SJCRH30 (cell line): ENCODE measurements at regions not wholly inside any gene's neighbourhood (a gene's known extent, or its start where the extent isn't known, plus 50 kb on each side); places are given as distances from the start of the nearest gene placed in this dataset.
A peak's percentile ranks its signal among the peaks of the same experiment; 100 is the strongest.
"Not testable (repeated sequence)": the region's sequence is repeated elsewhere in the genome, so short reads cannot be mapped to it uniquely, and the experiment has no call there.

Experiments used
- DNase-seq, 2 experiments: peaks; one replicate each; pipeline ENCODE4 v3.0.0-alpha.2; 2015 to 2020
- H3K27ac ChIP-seq: fragments of 250-450 bp; sonication (Bioruptor Pico); 2 replicates; pipeline ENCODE4 v1.5.1; 2020; ENCODE audit warnings: mild to moderate bottlenecking, moderate library complexity
- H3K27me3 ChIP-seq: fragments of 250-450 bp; sonication (Bioruptor Pico); 2 replicates; pipeline ENCODE4 v1.5.1; 2020; ENCODE audit warnings: mild to moderate bottlenecking, moderate library complexity
- H3K36me3 ChIP-seq: fragments of 250-450 bp; sonication (Bioruptor Pico); 2 replicates; pipeline ENCODE4 v1.5.1; 2020; ENCODE audit warnings: mild to moderate bottlenecking, moderate library complexity
- H3K4me1 ChIP-seq: fragments of 250-450 bp; sonication (Bioruptor Pico); 2 replicates; pipeline ENCODE4 v1.5.1; 2020; ENCODE audit warnings: mild to moderate bottlenecking, moderate library complexity
- H3K4me3 ChIP-seq: fragments of 250-450 bp; sonication (Bioruptor Pico); 2 replicates; pipeline ENCODE4 v1.5.1; 2020; ENCODE audit warnings: mild to moderate bottlenecking, moderate library complexity
- H3K9me3 ChIP-seq: fragments of 250-450 bp; sonication (Bioruptor Pico); replicated peaks from 2 replicates; pipeline ENCODE4 v1.5.1; 2020; ENCODE audit warnings: mild to moderate bottlenecking, moderate library complexity

- no peak for DNase-seq
- Histone ChIP-seq H3K4me1 (no peaks in the 10 kb centered on the region), H3K27ac (no peak overlapping the region), H3K9me3 (no peaks in the 10 kb centered on the region), H3K4me3 (no peak overlapping the region), H3K36me3 (no peaks in the 10 kb centered on the region), H3K27me3 (no peaks in the 10 kb centered on the region)
Observed at GRCh38 chr6:53426117-53426516, 77.4 kb upstream of the ELOVL5 start.

GRCh38 chr6:53424976-53425718, 76.4 kb upstream of the ELOVL5 start:
- no peaks in the 10 kb centered on the region for H3K4me1 ChIP-seq
- H3K27me3 ChIP-seq, result no peaks in the 10 kb centered on the region
- DNase-seq, result no peak
- no peaks in the 10 kb centered on the region for H3K9me3 ChIP-seq
- no peak overlapping the region for H3K4me3 ChIP-seq
- H3K27ac ChIP-seq, result no peak overlapping the region
- no peaks in the 10 kb centered on the region for H3K36me3 ChIP-seq

- Histone ChIP-seq H3K4me1 (no peaks in the 10 kb centered on the region), H3K9me3 (no peaks in the 10 kb centered on the region), H3K4me3 (no peak overlapping the region), H3K27me3 (no peaks in the 10 kb centered on the region), H3K36me3 (no peaks in the 10 kb centered on the region), H3K27ac (no peak overlapping the region)
- DNase-seq, result no peak
Observed at GRCh38 chr6:53424300-53424699, 75.5 kb upstream of the ELOVL5 start.

GRCh38 chr6:53423560-53423959, 74.8 kb upstream of the ELOVL5 start:
- not testable (repeated sequence) for H3K27me3 ChIP-seq, H3K27ac ChIP-seq, DNase-seq, H3K4me3 ChIP-seq, H3K4me1 ChIP-seq, H3K36me3 ChIP-seq, H3K9me3 ChIP-seq

GRCh38 chr6:53419026-53419425, 70.3 kb upstream of the ELOVL5 start:
- no peaks in the 10 kb centered on the region for H3K27me3 ChIP-seq
- H3K27ac ChIP-seq, result no peak overlapping the region
- no peak for DNase-seq
- no peaks in the 10 kb centered on the region for H3K9me3 ChIP-seq
- H3K4me1 ChIP-seq, result no peaks in the 10 kb centered on the region
- no peaks in the 10 kb centered on the region for H3K36me3 ChIP-seq
- H3K4me3 ChIP-seq, result no peak overlapping the region

- no peak for DNase-seq
- no peaks in the 10 kb centered on the region for H3K36me3 ChIP-seq
- no peaks in the 10 kb centered on the region for H3K27me3 ChIP-seq
- no peaks in the 10 kb centered on the region for H3K9me3 ChIP-seq
- no peak overlapping the region for H3K27ac ChIP-seq
- H3K4me3 ChIP-seq, result no peak overlapping the region
- no peaks in the 10 kb centered on the region for H3K4me1 ChIP-seq
Observed at GRCh38 chr6:53418288-53418687, 69.5 kb upstream of the ELOVL5 start.

GRCh38 chr6:53417141-53417540, 68.4 kb upstream of the ELOVL5 start:
- no peaks in the 10 kb centered on the region for H3K27me3 ChIP-seq

GRCh38 chr6:53413326-53413725, 64.6 kb upstream of the ELOVL5 start:
- Histone ChIP-seq H3K9me3 (no peaks in the 10 kb centered on the region), H3K36me3 (no peaks in the 10 kb centered on the region), H3K27me3 (no peaks in the 10 kb centered on the region), H3K27ac (no peak overlapping the region), H3K4me1 (no peaks in the 10 kb centered on the region), H3K4me3 (no peak overlapping the region)
- DNase-seq, result no peak

More at GRCh38 chr6:53417141-53417540, 68.4 kb upstream of the ELOVL5 start:
- no peak overlapping the region for H3K27ac ChIP-seq
- H3K4me3 ChIP-seq, result no peak overlapping the region
- H3K4me1 ChIP-seq, result no peaks in the 10 kb centered on the region
- no peaks in the 10 kb centered on the region for H3K9me3 ChIP-seq
- H3K36me3 ChIP-seq, result no peaks in the 10 kb centered on the region
- DNase-seq, result no peak

GRCh38 chr6:53412751-53413150, 64.0 kb upstream of the ELOVL5 start:
- Histone ChIP-seq H3K9me3 (no peaks in the 10 kb centered on the region), H3K27me3 (no peaks in the 10 kb centered on the region), H3K4me3 (no peak overlapping the region), H3K4me1 (no peaks in the 10 kb centered on the region), H3K36me3 (no peaks in the 10 kb centered on the region), H3K27ac (no peak overlapping the region)
- DNase-seq, result no peak

GRCh38 chr6:53412021-53412715, 63.4 kb upstream of the ELOVL5 start:
- no peak for DNase-seq
- H3K9me3 ChIP-seq, result no peaks in the 10 kb centered on the region
- H3K36me3 ChIP-seq, result no peaks in the 10 kb centered on the region
- no peaks in the 10 kb centered on the region for H3K27me3 ChIP-seq
- no peaks in the 10 kb centered on the region for H3K4me1 ChIP-seq
- H3K4me3 ChIP-seq, result no peak overlapping the region
- H3K27ac ChIP-seq, result no peak overlapping the region

GRCh38 chr6:53411451-53411850, 62.7 kb upstream of the ELOVL5 start:
- Histone ChIP-seq H3K27me3 (no peaks in the 10 kb centered on the region), H3K9me3 (no peaks in the 10 kb centered on the region), H3K4me1 (no peaks in the 10 kb centered on the region), H3K4me3 (no peak overlapping the region), H3K27ac (no peak overlapping the region), H3K36me3 (no peaks in the 10 kb centered on the region)
- peak in 1 of 2 experiments; percentile 11 for DNase-seq

GRCh38 chr6:53410508-53411258, 61.9 kb upstream of the ELOVL5 start:
- Histone ChIP-seq H3K9me3 (no peaks in the 10 kb centered on the region), H3K4me3 (no peak overlapping the region), H3K27ac (no peak overlapping the region), H3K4me1 (no peaks in the 10 kb centered on the region), H3K36me3 (no peaks in the 10 kb centered on the region), H3K27me3 (no peaks in the 10 kb centered on the region)
- DNase-seq, result peak; percentile 11 to 50

GRCh38 chr6:53408826-53409225, 60.1 kb upstream of the ELOVL5 start:
- no peak overlapping the region for H3K4me3 ChIP-seq
- H3K9me3 ChIP-seq, result no peaks in the 10 kb centered on the region
- H3K27me3 ChIP-seq, result no peaks in the 10 kb centered on the region
- H3K27ac ChIP-seq, result no peak overlapping the region
- no peak for DNase-seq
- no peaks in the 10 kb centered on the region for H3K36me3 ChIP-seq
- H3K4me1 ChIP-seq, result no peaks in the 10 kb centered on the region

- no peaks in the 10 kb centered on the region for H3K27me3 ChIP-seq
- H3K27ac ChIP-seq, result no peak overlapping the region
- DNase-seq, result no peak
- no peak overlapping the region for H3K4me3 ChIP-seq
- H3K9me3 ChIP-seq, result no peaks in the 10 kb centered on the region
- H3K4me1 ChIP-seq, result no peaks in the 10 kb centered on the region
- H3K36me3 ChIP-seq, result no peaks in the 10 kb centered on the region
Observed at GRCh38 chr6:53399027-53399344, 50.2 kb upstream of the ELOVL5 start.

- Histone ChIP-seq H3K9me3 (no peaks in the 10 kb centered on the region), H3K27me3 (no peaks in the 10 kb centered on the region), H3K4me1 (no peaks in the 10 kb centered on the region), H3K36me3 (no peaks in the 10 kb centered on the region), H3K4me3 (no peak overlapping the region), H3K27ac (no peak overlapping the region)
- DNase-seq, result no peak
Observed at GRCh38 chr6:53398247-53399026, 49.7 kb upstream of the ELOVL5 start.
